HT1080 (cell line): ENCODE measurements at regions not wholly inside any gene's neighbourhood (a gene's known extent, or its start where the extent isn't known, plus 50 kb on each side); places are given as distances from the start of the nearest gene placed in this dataset.
A peak's percentile ranks its signal among the peaks of the same experiment; 100 is the strongest.

Source experiments
- DNase-seq: peaks from one replicate; pipeline ENCODE4 v3.0.0-alpha.2; 2015; ENCODE audit warnings: low read depth

- peak; percentile 12 for DNase-seq
Observed at GRCh38 chr20:7392542-7393206, 547.6 kb downstream of the HAO1 start.

GRCh38 chr20:7399114-7399513, 541.1 kb downstream of the HAO1 start:
- no peak for DNase-seq

GRCh38 chr20:7399575-7399974, 540.7 kb downstream of the HAO1 start:
- no peak for DNase-seq

GRCh38 chr20:7406671-7407070, 533.6 kb downstream of the HAO1 start:
- no peak for DNase-seq

GRCh38 chr20:7410150-7410549, 530.1 kb downstream of the HAO1 start:
- DNase-seq = no peak

DNA sequence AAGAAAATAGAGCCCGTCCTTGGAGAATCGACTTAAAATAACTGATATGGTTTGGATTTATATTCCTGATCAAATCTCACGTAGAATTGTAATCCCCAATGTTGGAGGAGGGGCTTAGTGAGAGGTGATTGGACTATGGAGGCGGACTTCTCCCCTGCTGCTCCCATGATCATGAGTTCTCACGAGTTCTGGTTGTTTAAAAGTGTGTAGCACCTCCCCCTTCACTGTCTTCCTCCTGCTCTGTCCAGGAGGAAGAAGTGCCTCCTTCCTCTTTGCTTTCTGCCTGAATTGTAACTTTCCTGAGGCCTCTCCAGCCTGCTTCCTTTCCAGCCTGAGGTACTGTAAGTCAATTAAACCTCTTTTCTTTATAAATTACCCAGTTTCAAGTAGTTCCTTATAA, 529.2 kb downstream of the HAO1 start:
- DNase-seq = peak; percentile 2

- no peak for DNase-seq
Observed at GRCh38 chr20:7415427-7415826, 524.8 kb downstream of the HAO1 start.

- DNase-seq = no peak
Observed at GRCh38 chr20:7416382-7416781, 523.9 kb downstream of the HAO1 start.

GRCh38 chr20:7420345-7420744, 519.9 kb downstream of the HAO1 start:
- DNase-seq = no peak

- no peak for DNase-seq
Observed at GRCh38 chr20:7426890-7427496, 513.3 kb downstream of the HAO1 start.

DNA sequence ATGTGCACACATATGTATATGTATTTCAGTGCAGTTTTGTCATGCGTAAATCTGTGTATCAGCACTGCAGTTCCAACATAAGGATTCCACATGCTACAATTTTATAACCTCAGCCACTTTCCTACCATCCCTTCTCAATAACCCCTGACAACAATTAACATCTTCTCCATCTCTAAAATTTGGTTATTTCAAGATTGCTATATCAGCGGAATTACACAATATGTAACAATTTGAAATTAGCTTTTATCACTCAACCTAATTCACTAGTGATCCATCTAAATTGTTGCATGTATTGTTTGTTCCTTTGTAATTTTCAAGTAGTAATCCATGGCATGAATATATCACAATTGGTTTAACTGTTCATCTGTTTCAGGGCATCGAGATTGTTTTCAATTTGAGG, 511.3 kb downstream of the HAO1 start:
- DNase-seq = no peak

DNA sequence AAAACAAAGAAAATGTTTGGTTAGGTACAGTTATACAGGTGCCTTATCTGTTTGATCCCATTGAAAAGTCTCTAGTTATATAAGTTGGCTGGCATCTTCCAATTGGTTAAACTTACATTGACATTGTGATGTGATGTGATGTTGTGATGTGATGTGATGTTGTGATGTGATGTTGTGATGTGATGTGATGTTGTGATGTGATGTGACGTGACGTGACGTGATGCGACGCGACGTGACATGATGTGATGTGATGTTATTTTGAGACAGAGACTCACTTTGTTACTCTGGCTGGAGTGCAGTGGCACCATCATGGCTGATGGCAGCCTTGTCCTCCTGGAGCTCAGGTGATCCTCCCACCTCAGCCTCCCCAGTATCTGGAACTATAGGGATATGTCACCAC, 507.6 kb downstream of the HAO1 start:
- no peak for DNase-seq

DNA sequence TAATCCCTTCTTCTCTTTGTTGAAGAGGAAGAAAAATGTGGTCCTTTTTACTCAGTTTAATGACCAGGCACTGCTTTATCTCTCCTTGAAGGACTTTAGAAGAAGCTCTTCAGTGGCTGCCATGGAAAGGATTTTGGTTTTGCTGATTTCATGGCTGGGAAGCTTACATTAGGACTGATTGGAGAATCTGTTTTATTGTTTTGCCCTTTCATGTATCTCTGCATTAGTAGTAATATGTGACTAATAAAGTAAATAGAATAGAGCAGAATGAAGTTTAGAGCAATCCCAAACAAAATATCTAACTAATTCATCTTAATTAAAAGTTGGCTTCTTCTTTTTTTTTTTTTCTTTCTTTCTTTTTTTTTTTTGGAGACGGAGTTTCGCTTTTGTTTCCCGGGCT, 502.9 kb downstream of the HAO1 start:
- no peak for DNase-seq

GRCh38 chr20:7449269-7449668, 491.0 kb downstream of the HAO1 start:
- DNase-seq = no peak

GRCh38 chr20:7452890-7453289, 487.4 kb downstream of the HAO1 start:
- DNase-seq = no peak

- DNase-seq = no peak
Observed at GRCh38 chr20:7454047-7454446, 486.2 kb downstream of the HAO1 start.

- no peak for DNase-seq
Observed at GRCh38 chr20:7458459-7458858, 481.8 kb downstream of the HAO1 start.

GRCh38 chr20:7459083-7459482, 481.2 kb downstream of the HAO1 start:
- peak; percentile 41 for DNase-seq

- no peak for DNase-seq
Observed at GRCh38 chr20:7463290-7463689, 477.0 kb downstream of the HAO1 start.

GRCh38 chr20:7470912-7471311, 469.3 kb downstream of the HAO1 start:
- DNase-seq = no peak

- DNase-seq = no peak
Observed at GRCh38 chr20:7490288-7490687, 450.0 kb downstream of the HAO1 start.

DNA sequence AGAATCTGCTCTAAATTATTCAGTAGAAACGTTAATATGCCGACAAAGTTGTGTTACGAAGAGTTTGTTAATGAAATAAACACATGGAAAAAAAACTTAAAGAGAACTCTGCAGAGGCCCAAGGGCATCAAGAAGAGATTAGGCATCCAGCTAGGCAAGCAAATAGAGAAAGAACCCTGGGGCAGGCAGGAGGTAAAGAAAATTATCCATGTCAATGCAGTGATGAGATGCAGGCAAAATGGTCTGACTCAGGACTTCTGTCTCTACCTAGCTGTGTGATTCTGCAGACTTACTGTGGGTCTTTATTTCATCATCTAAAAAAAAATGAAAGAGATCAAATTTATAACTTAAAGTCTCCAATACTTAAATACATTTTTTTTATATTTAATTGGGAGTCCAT, 448.0 kb downstream of the HAO1 start:
- DNase-seq = no peak

GRCh38 chr20:7493311-7493710, 446.9 kb downstream of the HAO1 start:
- DNase-seq = no peak
